GM19468 (cell line): ENCODE measurements at regions not wholly inside any gene's neighbourhood (a gene's known extent, or its start where the extent isn't known, plus 50 kb on each side); places are given as distances from the start of the nearest gene placed in this dataset.
A peak's percentile ranks its signal among the peaks of the same experiment; 100 is the strongest.

ENCODE experiments used
- ATAC-seq: cut with Tn5 transposase; IDR thresholded peaks from one replicate; pipeline ENCODE4 v1.9.1; 2021; ENCODE audit warnings: mild to moderate bottlenecking, moderate library complexity, moderate number of reproducible peaks; ENCODE audit not compliant: unreplicated experiment; ENCODE audit errors: extremely low read depth

DNA sequence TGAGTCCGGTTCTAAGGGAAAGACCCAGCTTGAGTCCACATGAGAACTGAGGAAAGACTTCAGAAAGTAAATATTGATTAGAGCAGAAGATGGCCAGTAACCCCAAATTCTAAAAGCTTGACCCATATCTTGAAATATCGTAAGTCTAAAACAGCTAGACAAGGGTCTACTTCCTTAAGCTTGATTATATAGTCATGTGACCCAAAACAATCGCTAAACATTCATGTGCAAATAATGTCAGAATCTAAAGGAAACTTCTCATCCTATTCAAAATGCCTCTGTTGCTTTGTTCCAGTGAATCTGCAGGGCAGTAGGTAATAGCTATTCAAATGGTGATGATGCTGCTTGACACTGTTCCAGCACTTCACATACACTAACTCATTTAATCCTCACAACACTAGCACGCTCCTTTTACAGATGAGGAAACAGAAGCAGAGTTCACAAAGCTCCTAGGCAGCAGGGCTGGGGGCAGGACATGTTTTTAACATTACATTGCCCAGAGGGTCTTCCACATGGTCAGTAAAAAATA, 52.6 kb downstream of the TCF20 start:
- no peak for ATAC-seq

DNA sequence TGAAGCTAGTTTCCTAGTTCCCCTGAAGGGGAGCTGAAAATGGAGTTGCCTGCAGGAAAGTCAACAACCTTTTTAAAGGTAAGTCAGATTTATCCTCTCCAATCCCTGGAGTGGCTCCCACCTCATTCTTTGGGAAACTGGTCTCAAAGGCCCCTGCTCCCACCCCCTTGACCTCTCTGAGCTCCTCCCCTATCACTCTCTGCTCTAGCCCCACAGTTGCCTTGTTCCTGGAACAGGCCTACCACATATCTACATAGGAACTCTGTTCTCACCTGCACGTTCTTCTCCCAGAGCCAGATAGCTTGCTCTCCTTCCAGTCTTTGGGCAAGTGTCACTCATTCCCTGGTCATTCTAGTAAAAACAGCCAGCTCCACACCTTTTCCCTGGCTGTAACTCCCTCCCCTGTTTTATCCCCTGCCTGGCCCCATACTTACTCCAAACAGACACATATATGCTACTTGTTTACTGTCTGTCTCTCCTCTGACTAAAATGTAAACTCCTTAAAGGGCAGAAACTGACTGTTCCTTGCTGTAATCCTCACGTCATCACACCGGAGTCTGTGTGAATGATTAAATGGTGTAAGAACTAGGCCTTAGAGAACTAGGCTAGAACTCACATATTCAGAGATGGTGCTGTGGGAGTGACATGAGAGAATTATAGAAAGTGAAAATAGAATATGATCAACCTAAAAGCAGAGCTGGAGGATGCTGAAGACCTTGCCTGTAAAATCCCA, 53.3 kb downstream of the TCF20 start:
- ATAC-seq = peak; percentile 44

- ATAC-seq = no peak
These were observed 55.6 kb downstream of the TCF20 start for GRCh38 chr22:42214633-42215415.

- ATAC-seq = no peak
These were observed 62.1 kb downstream of the TCF20 start for GRCh38 chr22:42208362-42208761.

GRCh38 chr22:42207918-42208317, 62.5 kb downstream of the TCF20 start:
- no peak for ATAC-seq

DNA sequence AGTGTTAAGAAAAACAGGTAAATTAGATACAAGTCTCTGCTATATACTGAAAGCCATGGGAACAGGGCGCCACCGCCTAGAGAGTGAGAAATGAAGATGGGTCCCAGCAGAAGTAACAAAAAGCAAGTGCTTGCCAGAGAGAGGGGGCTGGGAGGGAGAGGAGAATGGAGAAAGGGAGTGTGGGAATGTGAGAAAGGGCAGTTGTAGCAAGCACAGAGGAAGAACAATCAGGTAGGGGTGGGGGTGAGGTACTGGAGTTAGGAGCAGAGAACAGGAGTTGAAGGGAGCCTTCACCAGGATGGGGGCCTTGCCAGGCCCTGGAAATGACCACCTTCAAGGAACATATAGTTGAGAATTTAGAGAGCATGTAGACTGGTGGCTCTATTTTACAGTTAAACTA, 66.8 kb downstream of the TCF20 start:
- no peak for ATAC-seq

GRCh38 chr22:42202669-42203068, 67.8 kb downstream of the TCF20 start:
- ATAC-seq = no peak

GRCh38 chr22:42202048-42202447, 68.4 kb downstream of the TCF20 start:
- no peak for ATAC-seq

DNA sequence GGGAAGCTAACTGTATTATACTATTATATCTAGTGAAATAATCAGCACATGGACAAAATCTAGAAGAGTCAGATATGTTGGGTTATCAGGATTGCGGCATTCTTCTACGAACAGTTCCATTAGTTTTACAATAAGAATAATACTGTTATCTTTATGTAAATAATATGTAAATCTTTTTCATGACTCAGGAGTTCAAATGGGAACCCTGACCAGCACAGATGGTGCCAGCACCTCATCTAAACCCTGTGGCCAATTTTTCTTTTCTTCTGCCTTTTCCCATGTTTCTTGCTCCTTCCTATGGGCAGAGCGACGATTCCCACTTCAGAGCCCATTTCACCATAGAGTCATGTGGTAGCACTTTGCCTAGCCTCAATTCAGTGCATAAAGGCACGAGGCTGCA, 68.4 kb upstream of the CYP2D6 start:
- no peak for ATAC-seq

DNA sequence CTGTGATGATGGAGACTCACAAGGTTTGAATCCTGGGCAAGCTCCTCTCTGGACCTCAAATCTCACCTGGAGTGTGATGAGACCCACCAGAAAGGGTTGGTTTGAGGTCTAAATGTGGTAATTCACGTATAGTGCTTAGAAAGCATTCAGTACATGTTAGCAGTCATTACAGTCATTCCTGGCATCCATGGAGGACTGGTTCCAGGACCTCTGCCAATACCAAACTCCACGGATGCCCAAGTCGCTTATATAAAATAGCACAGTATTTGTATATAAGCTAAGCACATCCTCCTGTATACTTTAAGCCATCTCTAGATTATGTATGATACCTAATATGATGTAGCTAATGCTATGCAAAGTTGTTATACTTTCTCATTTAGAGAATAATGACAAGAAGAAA, 67.6 kb upstream of the CYP2D6 start:
- no peak for ATAC-seq

DNA sequence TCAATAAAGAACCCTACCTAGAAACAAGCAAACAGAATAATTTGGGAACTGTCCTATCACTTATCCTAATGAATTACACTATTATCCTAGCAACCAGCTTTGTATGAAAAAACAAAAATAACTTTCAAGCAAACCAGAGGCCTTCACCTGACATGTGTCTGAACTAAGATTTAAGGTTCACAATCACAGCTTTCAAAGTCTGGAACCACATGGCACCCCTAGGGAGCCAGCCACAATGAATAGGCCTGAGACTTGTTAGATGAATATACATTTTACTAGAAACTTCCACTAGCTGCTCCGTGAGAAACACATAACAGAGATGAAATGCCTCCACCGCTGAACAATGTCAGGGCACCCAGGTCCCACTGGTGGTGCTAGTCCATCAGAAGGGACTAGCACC, 65.8 kb upstream of the CYP2D6 start:
- ATAC-seq = no peak

DNA sequence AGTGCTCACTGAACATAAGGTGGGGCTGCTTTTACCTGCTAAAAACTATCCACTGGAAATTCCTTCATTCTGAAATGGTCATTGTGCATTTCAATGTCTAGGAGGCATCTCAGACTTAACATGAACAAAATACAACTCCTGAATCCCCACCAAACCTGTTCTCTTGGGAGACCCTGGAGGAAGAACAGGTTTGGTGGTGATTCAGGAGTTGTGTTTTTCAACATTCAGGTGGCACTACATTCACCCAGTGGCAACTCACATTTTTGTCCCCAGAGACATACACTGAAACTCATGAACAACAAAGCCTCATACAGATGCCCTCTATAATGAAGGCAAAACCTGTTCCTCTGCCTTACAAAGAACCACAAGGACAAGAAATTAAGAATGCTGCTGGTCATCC, 64.3 kb upstream of the CYP2D6 start:
- no peak for ATAC-seq

DNA sequence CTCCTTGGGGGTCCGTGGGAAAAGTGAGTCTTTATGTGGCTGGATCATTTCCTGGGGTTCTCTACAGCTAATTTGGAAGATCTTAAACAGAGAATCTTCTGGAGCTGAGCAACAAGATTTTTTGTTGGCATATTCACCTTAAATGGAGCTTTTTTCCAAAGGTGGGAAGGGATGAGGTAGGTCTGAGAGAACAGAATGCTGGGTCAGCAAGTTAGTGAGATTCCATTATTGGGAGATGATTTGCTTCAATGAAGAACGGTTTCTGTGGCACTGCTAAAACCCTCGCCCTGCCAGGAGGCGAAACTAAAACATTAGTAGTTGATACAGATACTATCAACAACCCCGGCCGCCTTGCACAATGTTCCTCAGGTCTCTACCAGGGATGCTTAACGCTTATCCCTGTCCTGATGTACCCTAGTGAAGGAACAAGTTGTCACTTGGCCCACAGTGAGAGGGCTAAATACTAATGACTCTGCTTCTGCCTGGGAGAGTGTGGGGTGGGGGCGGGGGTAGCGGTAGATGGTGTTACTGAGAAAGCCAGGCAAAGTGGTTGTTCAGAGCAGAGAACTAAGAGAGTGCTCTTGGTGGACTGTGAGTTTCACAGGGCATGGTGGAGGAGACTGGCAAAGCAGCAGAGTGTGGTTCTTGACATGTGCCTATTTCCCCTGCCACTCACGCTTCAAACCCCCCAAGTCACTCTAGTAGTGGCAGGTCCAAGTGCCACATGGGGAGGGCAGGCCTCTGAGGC, 63.7 kb upstream of the CYP2D6 start:
- no peak for ATAC-seq

GRCh38 chr22:42192547-42192946, 61.9 kb upstream of the CYP2D6 start:
- no peak for ATAC-seq

- ATAC-seq = no peak
These were observed 59.7 kb upstream of the CYP2D6 start for GRCh38 chr22:42190274-42190673.

GRCh38 chr22:42189761-42190160, 59.2 kb upstream of the CYP2D6 start:
- no peak for ATAC-seq

- ATAC-seq = no peak
These were observed 58.3 kb upstream of the CYP2D6 start for GRCh38 chr22:42188808-42189447.

DNA sequence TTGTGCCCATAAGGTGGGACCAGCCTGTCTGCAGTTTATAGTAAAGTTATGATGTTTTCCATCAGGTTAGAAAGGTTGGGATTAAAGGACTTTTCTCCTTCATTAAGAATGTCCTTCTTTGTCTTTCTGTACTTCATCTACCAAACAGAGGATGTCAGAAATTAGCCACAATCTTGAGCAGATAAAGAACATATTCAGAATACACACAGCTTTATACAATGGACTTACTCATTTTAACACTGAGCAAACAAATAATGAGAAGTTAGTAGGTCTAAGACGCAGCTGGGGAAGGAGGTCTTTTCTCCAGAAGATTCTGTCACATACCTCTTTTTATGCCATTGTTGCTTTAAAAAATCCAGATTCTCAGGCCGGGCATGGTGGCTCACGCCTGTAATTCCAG, 57.0 kb upstream of the CYP2D6 start:
- no peak for ATAC-seq

- no peak for ATAC-seq
These were observed 55.4 kb upstream of the CYP2D6 start for GRCh38 chr22:42185915-42186439.

DNA sequence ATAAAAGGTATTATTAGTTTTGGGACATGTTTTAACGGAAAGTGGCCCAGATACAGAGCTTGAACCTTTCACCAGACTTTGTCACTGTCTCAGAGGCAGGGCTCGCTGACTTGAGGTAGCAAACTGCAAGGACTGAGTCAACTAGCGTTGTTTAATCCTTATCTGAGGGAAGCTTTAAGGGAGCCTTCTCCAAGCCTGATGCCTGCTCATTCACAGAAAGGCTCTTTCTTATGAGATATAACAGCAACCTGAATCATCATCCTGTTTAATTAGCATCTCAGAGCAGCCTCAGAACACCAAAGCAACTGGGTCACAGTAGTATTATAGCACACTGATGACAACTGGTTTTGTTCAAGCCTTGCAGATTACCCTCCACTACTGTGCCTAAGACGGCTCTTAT, 54.2 kb upstream of the CYP2D6 start:
- ATAC-seq = no peak
